SU-DHL-6 (cell line): ENCODE measurements at regions not wholly inside any gene's neighbourhood (a gene's known extent, or its start where the extent isn't known, plus 50 kb on each side); places are given as distances from the start of the nearest gene placed in this dataset.

Experiments used
- H2AFZ ChIP-seq: fragments of 200-600 bp; sonication (generic); 2 replicates; pipeline ENCODE4 v1.6.1; 2014; ENCODE audit warnings: low read depth, mild to moderate bottlenecking, moderate library complexity, mixed read lengths, antibody characterized with exemption, low read length; ENCODE audit not compliant: severe bottlenecking
- H3F3A ChIP-seq: fragments of 200-600 bp; shearing (Covaris generic); 2 replicates; pipeline ENCODE4 v1.6.0; 2016; ENCODE audit warnings: antibody characterized with exemption, mild to moderate bottlenecking; ENCODE audit not compliant: insufficient read depth
- H3K27ac ChIP-seq: fragments of 200-600 bp; sonication (generic); 2 replicates; pipeline ENCODE4 v1.5.1; 2016; ENCODE audit warnings: low read depth, mild to moderate bottlenecking, low read length, moderate library complexity, mixed read lengths
- H3K27me3 ChIP-seq: fragments of 200-600 bp; sonication (generic), shearing (Covaris generic); 2 replicates; pipeline ENCODE4 v1.6.0; 2014; ENCODE audit warnings: mild to moderate bottlenecking, low read length
- H3K36me3 ChIP-seq: fragments of 200-600 bp; sonication (generic); 2 replicates; pipeline ENCODE4 v1.6.1; 2014; ENCODE audit warnings: mild to moderate bottlenecking, low read length, mixed read lengths
- H3K4me2 ChIP-seq: fragments of 300-600, 200-600 bp; shearing (Covaris generic), sonication (generic); 2 replicates; pipeline ENCODE4 v1.6.0; 2014; ENCODE audit warnings: low read length, low read depth, mild to moderate bottlenecking; ENCODE audit not compliant: poor library complexity, severe bottlenecking
- H3K4me3 ChIP-seq: fragments of 200-600 bp; sonication (generic); 2 replicates; pipeline ENCODE4 v1.5.1; 2014; ENCODE audit warnings: antibody characterized with exemption, low read length, mild to moderate bottlenecking, mixed read lengths; ENCODE audit not compliant: insufficient read depth, poor library complexity, severe bottlenecking
- H3K79me2 ChIP-seq: fragments of 200-600 bp; sonication (generic); 2 replicates; pipeline ENCODE4 v1.6.1; 2014; ENCODE audit warnings: mild to moderate bottlenecking, low read length, moderate library complexity; ENCODE audit not compliant: insufficient read depth
- H3K9ac ChIP-seq: fragments of 200-600 bp; sonication (generic); 2 replicates; pipeline ENCODE4 v1.7.0; 2014; ENCODE audit warnings: mild to moderate bottlenecking, low read length
- H3K9me2 ChIP-seq: fragments of 200-600 bp; sonication (generic); replicated peaks from 2 replicates; pipeline ENCODE4 v1.6.1; 2014; ENCODE audit warnings: low read length; ENCODE audit not compliant: insufficient read depth
- H3K9me3 ChIP-seq: fragments of 200-600 bp; sonication (generic); 2 replicates; pipeline ENCODE4 v1.6.1; 2014; ENCODE audit warnings: low read length, mixed read lengths; ENCODE audit not compliant: insufficient read depth
- H4K20me1 ChIP-seq: fragments of 200-600 bp; sonication (generic); 2 replicates; pipeline ENCODE4 v1.6.1; 2014; ENCODE audit warnings: low read depth, mild to moderate bottlenecking, antibody characterized with exemption, low read length, moderate library complexity, mixed read lengths
- CTCF ChIP-seq: fragments of 200-600 bp; sonication (generic); IDR thresholded peaks from one replicate; pipeline ENCODE4 v1.5.1; 2017; ENCODE audit warnings: antibody characterized with exemption, mild to moderate bottlenecking, low read length, moderate library complexity; ENCODE audit not compliant: insufficient read depth, poor library complexity, severe bottlenecking
- EZH2phosphoT487 ChIP-seq: fragments of 200-600 bp; sonication (generic), shearing (Covaris generic); conservative IDR thresholded peaks from 2 replicates; pipeline ENCODE4 v1.6.1; 2018; ENCODE audit warnings: mild to moderate bottlenecking, antibody characterized with exemption, low read length, moderate library complexity, mixed read lengths

DNA sequence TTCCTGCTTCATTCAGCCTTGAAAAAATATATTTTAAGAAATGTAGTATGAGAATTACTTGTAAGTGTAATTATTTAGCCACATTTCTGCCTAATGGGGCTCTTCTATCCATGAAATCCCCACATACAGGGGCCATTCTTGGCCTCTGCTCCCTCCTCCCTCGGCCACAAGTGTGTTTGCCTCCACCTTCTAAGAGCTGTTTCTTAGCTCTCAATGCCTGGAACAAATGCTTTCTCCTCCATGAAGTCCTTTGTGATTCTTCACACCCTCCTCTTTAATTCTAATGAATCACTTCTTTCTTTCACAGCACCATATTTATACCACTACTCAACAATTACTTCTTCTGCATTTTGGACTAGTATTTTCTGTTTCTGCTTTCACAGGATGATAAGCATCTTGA lies 88.8 kb upstream of the BET1 start:
- Histone ChIP-seq H3F3A (no peaks in the 10 kb centered on the region), H3K4me2 (no peak overlapping the region), H3K9me3 (no peaks in the 10 kb centered on the region), H3K27ac (no peak overlapping the region), H3K9ac (no peak overlapping the region), H3K9me2 (no peaks in the 10 kb centered on the region), H2AFZ (no peak overlapping the region), H3K27me3 (no peaks in the 10 kb centered on the region; the same call in 1 of the 2 replicates), H3K79me2 (no peaks in the 10 kb centered on the region), H3K4me3 (no peak overlapping the region), H3K36me3 (no peaks in the 10 kb centered on the region), H4K20me1 (peaks cover 3% of the 10 kb centered on the region; the same call in 1 of the 2 replicates)
- TF ChIP-seq EZH2phosphoT487, result no peak
- TF ChIP-seq CTCF, result no peak

DNA sequence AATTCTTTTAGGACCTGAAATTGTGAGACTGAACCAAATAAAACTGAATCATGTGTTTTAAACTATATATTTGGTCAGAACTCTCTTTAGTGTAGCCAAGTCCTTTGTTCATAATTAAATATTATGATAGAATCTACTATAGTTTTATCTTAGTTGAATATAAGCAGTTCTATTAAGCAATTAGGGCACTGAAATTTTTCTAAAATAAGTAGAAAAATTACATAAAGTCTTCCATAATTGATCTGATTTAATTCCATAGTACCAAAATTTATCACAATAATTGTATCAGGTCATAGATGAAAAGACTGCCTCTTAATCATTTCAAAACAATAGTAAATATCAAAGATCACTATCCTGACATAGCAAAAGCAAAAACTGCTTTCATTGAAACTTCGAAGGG lies 90.1 kb upstream of the BET1 start:
- Histone ChIP-seq H3K27me3 (no peaks in the 10 kb centered on the region; the same call in 1 of the 2 replicates), H3K36me3 (no peaks in the 10 kb centered on the region), H3K27ac (no peak overlapping the region), H3K4me2 (no peak overlapping the region), H3K4me3 (no peak overlapping the region), H3F3A (no peaks in the 10 kb centered on the region), H3K9ac (no peak overlapping the region), H3K79me2 (no peaks in the 10 kb centered on the region), H4K20me1 (peaks cover 3% of the 10 kb centered on the region; the same call in 1 of the 2 replicates), H2AFZ (no peak overlapping the region), H3K9me3 (no peaks in the 10 kb centered on the region), H3K9me2 (no peaks in the 10 kb centered on the region)
- TF ChIP-seq EZH2phosphoT487 (no peak), CTCF (no peak)

- Histone ChIP-seq H3F3A (no peaks in the 10 kb centered on the region), H3K36me3 (no peaks in the 10 kb centered on the region), H2AFZ (no peak overlapping the region), H3K9me3 (no peaks in the 10 kb centered on the region), H3K27me3 (no peaks in the 10 kb centered on the region; the same call in 1 of the 2 replicates), H3K4me3 (no peak overlapping the region), H3K79me2 (no peaks in the 10 kb centered on the region), H3K9ac (no peak overlapping the region), H4K20me1 (peaks cover 3% of the 10 kb centered on the region; the same call in 1 of the 2 replicates), H3K9me2 (no peaks in the 10 kb centered on the region), H3K4me2 (no peak overlapping the region), H3K27ac (no peak overlapping the region)
- TF ChIP-seq EZH2phosphoT487 (no peak), CTCF (no peak)
Observed at GRCh38 chr7:94095316-94096009, 91.3 kb upstream of the BET1 start.
